ENCODE measurements at regions not wholly inside any gene's neighbourhood (a gene's known extent, or its start where the extent isn't known, plus 50 kb on each side); places are given as distances from the start of the nearest gene placed in this dataset.

DNA sequence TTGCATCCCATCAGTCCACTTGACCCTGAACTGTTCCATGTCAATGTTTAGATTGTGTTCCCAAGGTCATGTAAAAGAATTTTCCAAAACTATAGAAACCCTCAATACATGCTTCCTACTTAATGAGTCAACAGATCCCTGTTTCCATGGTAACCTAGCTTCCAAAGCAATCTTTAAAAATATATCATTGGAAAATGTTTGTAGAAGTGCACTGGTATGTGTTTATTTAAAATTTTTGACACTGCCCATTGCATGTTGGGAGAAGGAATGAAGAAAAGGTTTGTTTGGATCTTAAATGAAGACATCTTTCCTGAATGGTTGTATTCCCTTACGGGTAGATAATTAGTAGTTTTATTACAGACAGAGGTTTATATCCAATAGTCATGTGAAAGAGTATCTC is 345.3 kb downstream of the GABRG1 start:
- Histone ChIP-seq H3K4me3 (no peak overlapping the region), H3K27me3 (no peaks in the 10 kb centered on the region), H3K9me3 (no peaks in the 10 kb centered on the region), H3K36me3 (no peaks in the 10 kb centered on the region), H3K27ac (no peak overlapping the region), H3K4me1 (ENCODE audit: insufficient read depth) (no peaks in the 10 kb centered on the region)
- TF ChIP-seq, protein P1, sequence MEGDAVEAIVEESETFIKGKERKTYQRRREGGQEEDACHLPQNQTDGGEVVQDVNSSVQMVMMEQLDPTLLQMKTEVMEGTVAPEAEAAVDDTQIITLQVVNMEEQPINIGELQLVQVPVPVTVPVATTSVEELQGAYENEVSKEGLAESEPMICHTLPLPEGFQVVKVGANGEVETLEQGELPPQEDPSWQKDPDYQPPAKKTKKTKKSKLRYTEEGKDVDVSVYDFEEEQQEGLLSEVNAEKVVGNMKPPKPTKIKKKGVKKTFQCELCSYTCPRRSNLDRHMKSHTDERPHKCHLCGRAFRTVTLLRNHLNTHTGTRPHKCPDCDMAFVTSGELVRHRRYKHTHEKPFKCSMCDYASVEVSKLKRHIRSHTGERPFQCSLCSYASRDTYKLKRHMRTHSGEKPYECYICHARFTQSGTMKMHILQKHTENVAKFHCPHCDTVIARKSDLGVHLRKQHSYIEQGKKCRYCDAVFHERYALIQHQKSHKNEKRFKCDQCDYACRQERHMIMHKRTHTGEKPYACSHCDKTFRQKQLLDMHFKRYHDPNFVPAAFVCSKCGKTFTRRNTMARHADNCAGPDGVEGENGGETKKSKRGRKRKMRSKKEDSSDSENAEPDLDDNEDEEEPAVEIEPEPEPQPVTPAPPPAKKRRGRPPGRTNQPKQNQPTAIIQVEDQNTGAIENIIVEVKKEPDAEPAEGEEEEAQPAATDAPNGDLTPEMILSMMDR (IDR thresholded peaks at IDR 0.05): no peak
- TF ChIP-seq EP300 (IDR thresholded peaks at IDR 0.05) (no peak), POLR2A (IDR thresholded peaks at IDR 0.05) (no peak)
- intact Hi-C loops (cut with DNase I): no loop called here
- 48 to 58% (median 56%) methylated on average over 1 of the region's 1 CpG for WGBS, 3 donors
- no peak for DNase-seq

DNA sequence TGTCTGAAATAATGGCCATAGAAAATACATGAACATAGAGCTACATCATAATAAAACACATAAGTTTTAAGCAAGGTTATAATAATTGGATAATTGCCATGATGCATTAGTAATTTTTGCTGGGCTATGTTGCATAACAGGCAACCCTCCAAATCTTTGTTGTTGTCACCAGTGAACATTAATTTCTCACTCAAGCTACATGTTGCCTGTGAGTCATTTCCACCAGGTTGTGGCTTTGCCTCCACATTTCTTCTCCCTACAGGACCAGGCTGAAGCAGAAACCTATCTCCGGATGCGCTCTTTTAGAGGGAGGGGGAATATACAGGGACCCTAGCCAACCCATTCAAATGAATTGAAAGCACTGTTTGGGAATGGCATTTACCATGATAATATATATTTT is 347.7 kb downstream of the GABRG1 start:
- 79 to 92% (median 89%) methylated on average over 2 of the region's 2 CpGs for WGBS, 3 donors
- DNase-seq: no peak
- Histone ChIP-seq H3K4me1 (ENCODE audit: insufficient read depth) (no peaks in the 10 kb centered on the region), H3K9me3 (no peaks in the 10 kb centered on the region), H3K27ac (no peak overlapping the region), H3K36me3 (no peaks in the 10 kb centered on the region), H3K27me3 (no peaks in the 10 kb centered on the region), H3K4me3 (no peak overlapping the region)
- TF ChIP-seq EP300 (IDR thresholded peaks at IDR 0.05) (no peak), POLR2A (IDR thresholded peaks at IDR 0.05) (no peak)
- TF ChIP-seq, protein P1 (IDR thresholded peaks at IDR 0.05): no peak
- intact Hi-C loops (cut with DNase I): no loop called here

DNA sequence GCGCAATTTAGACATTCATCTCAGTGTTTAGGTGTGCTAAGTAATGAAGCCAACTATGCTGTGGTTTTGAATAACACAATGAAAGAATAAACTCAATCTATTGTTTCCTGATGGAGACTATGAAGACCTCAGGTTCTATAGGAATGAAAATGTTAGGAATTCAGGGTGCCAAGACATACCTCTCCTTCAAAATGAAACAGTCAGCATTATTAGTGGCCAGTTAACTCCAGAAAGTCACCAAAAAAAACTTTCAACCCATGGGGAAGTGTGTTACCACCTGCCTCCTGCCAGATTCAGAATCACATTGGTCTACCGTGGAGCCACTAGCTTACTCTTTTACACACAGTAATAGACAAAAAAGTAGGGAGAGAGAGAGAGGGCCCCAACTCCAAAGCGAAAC is 352.9 kb downstream of the GABRG1 start:
- no peaks in the 10 kb centered on the region for H3K36me3 ChIP-seq
- H3K27me3 ChIP-seq: no peaks in the 10 kb centered on the region
- 76 to 87% (median 81%) methylated on average over 3 of the region's 3 CpGs for WGBS, 3 donors
- no peak overlapping the region for H3K4me3 ChIP-seq
- intact Hi-C loops (cut with DNase I): no loop called here
- TF ChIP-seq EP300 (IDR thresholded peaks at IDR 0.05) (no peak), POLR2A (IDR thresholded peaks at IDR 0.05) (no peak)
- TF ChIP-seq, protein P1 (IDR thresholded peaks at IDR 0.05): no peak
- no peak for DNase-seq
- no peaks in the 10 kb centered on the region for H3K9me3 ChIP-seq
- no peak overlapping the region for H3K27ac ChIP-seq
- H3K4me1 ChIP-seq (ENCODE audit: insufficient read depth): no peaks in the 10 kb centered on the region

DNA sequence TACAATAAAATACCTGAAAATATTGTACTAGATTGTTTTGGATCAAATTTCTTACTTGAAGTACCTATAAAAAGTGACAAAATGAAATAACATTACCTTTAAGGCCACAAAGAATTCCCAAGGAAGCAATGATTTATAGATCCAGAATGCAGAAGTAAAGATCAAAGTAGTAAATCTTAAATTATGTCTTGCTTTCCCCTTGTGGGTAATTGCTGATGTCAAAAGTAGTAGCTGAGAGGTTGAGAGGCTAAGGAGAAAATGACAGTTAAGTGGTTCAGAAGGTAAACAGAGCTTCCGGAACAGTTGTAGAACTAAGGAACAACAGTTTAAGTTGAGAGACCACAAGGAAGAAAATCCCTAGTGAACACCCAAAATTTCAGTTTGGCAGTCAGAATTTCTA is 358.3 kb downstream of the GABRG1 start:
- no peaks in the 10 kb centered on the region for H3K27me3 ChIP-seq
- no peaks in the 10 kb centered on the region for H3K36me3 ChIP-seq
- H3K4me3 ChIP-seq: no peak overlapping the region
- H3K27ac ChIP-seq: no peak overlapping the region
- TF ChIP-seq EP300 (IDR thresholded peaks at IDR 0.05): no peak
- TF ChIP-seq, protein P1 (IDR thresholded peaks at IDR 0.05): no peak
- no peak for TF ChIP-seq POLR2A (IDR thresholded peaks at IDR 0.05)
- no peaks in the 10 kb centered on the region for H3K4me1 ChIP-seq (ENCODE audit: insufficient read depth)
- no peaks in the 10 kb centered on the region for H3K9me3 ChIP-seq
- DNase-seq: no peak
- WGBS, 3 donors: 51 to 64% (median 52%) methylated on average over 1 of the region's 1 CpG
- intact Hi-C loops (cut with DNase I): no loop called here
